ENCODE measurements at regions not wholly inside any gene's neighbourhood (a gene's known extent, or its start where the extent isn't known, plus 50 kb on each side); places are given as distances from the start of the nearest gene placed in this dataset.

GRCh38 chr7:98514211-98515031 is 102.7 kb upstream of the NPTX2 start:
- Histone ChIP-seq H3K9me3 (no peaks in the 10 kb centered on the region), H3K27ac (no peak overlapping the region), H3K36me3 (ENCODE audit: insufficient read depth in 1 of 2, low read depth in 1 of 2) (no peaks in the 10 kb centered on the region), H3K4me3 (no peak overlapping the region), H3K4me1 (no peaks in the 10 kb centered on the region), H3K27me3 (ENCODE audit: insufficient read depth in 3 of 3, low read length in 2 of 3) (no peaks in the 10 kb centered on the region)
- whole genome bisulfite sequencing, 3 donors = 59 to 71% (median 64%) methylated on average over 16 of the region's 16 CpGs
- TF ChIP-seq CTCF (IDR thresholded peaks at IDR 0.05) = no peak
- ATAC-seq (no peak), DNase-seq (no peak)
- intact Hi-C loops (cut with DNase I) = no loop called here

GRCh38 chr7:98511175-98511574 is 105.9 kb upstream of the NPTX2 start:
- Histone ChIP-seq H3K4me3 (no peak overlapping the region), H3K36me3 (ENCODE audit: insufficient read depth in 1 of 2, low read depth in 1 of 2) (no peaks in the 10 kb centered on the region), H3K27me3 (ENCODE audit: insufficient read depth in 3 of 3, low read length in 2 of 3) (no peaks in the 10 kb centered on the region), H3K9me3 (no peaks in the 10 kb centered on the region), H3K4me1 (no peaks in the 10 kb centered on the region), H3K27ac (no peak overlapping the region)
- no peak for TF ChIP-seq CTCF (IDR thresholded peaks at IDR 0.05)
- no peak for DNase-seq
- ATAC-seq = no peak
- intact Hi-C loops (cut with DNase I) = no loop called here
- 83 to 89% (median 85%) methylated on average over 5 of the region's 5 CpGs for WGBS, 3 donors

- no peak for ATAC-seq
- Histone ChIP-seq H3K27me3 (ENCODE audit: insufficient read depth in 3 of 3, low read length in 2 of 3) (no peaks in the 10 kb centered on the region), H3K9me3 (no peaks in the 10 kb centered on the region), H3K27ac (no peak overlapping the region), H3K4me3 (no peak overlapping the region), H3K4me1 (no peaks in the 10 kb centered on the region), H3K36me3 (ENCODE audit: insufficient read depth in 1 of 2, low read depth in 1 of 2) (no peaks in the 10 kb centered on the region)
- no peak for TF ChIP-seq CTCF (IDR thresholded peaks at IDR 0.05)
- 39 to 42% (median 42%) methylated on average over 6 of the region's 6 CpGs for WGBS, 3 donors
- DNase-seq = no peak
- intact Hi-C loops (cut with DNase I) = no loop called here
Measured at GRCh38 chr7:98509836-98510235, 107.2 kb upstream of the NPTX2 start.

- no peaks in the 10 kb centered on the region for H3K27me3 ChIP-seq (ENCODE audit: insufficient read depth in 3 of 3, low read length in 2 of 3)
- WGBS, 3 donors = 88 to 91% (median 89%) methylated on average over 2 of the region's 2 CpGs
- no peak for TF ChIP-seq CTCF (IDR thresholded peaks at IDR 0.05)
- intact Hi-C loops (cut with DNase I) = no loop called here
- H3K4me3 ChIP-seq = no peak overlapping the region
- no peaks in the 10 kb centered on the region for H3K9me3 ChIP-seq
- DNase-seq = no peak
- no peak for ATAC-seq
- no peaks in the 10 kb centered on the region for H3K36me3 ChIP-seq (ENCODE audit: insufficient read depth in 1 of 2, low read depth in 1 of 2)
- no peaks in the 10 kb centered on the region for H3K4me1 ChIP-seq
- H3K27ac ChIP-seq = no peak overlapping the region
Measured at GRCh38 chr7:98506471-98506870, 105.6 kb upstream of the BAIAP2L1 start.

- no peaks in the 10 kb centered on the region for H3K36me3 ChIP-seq (ENCODE audit: insufficient read depth in 1 of 2, low read depth in 1 of 2)
- no peak for DNase-seq
- peaks cover 0 to 3% (median 0%) of the 10 kb centered on the region in 3 donors for H3K27me3 ChIP-seq (ENCODE audit: insufficient read depth in 3 of 3, low read length in 2 of 3)
- no peak overlapping the region for H3K4me3 ChIP-seq
- whole genome bisulfite sequencing, 3 donors = 19 to 33% (median 29%) methylated on average over 6 of the region's 6 CpGs
- no peak for ATAC-seq
- intact Hi-C loops (cut with DNase I) = no loop called here
- peaks cover 3% of the 10 kb centered on the region for H3K9me3 ChIP-seq
- H3K27ac ChIP-seq = no peak overlapping the region
- no peaks in the 10 kb centered on the region for H3K4me1 ChIP-seq
- no peak for TF ChIP-seq CTCF (IDR thresholded peaks at IDR 0.05)
Measured at GRCh38 chr7:98500764-98501163, 99.9 kb upstream of the BAIAP2L1 start.

Data from psoas muscle (tissue), 7 donors.